ENCODE measurements at regions not wholly inside any gene's neighbourhood (a gene's known extent, or its start where the extent isn't known, plus 50 kb on each side); places are given as distances from the start of the nearest gene placed in this dataset.

- peak; percentile 28 for DNase-seq (ENCODE audit: low read depth)
Measured at GRCh38 chr5:102554082-102554481, 55.3 kb upstream of the SLCO6A1 start.

GRCh38 chr5:102554728-102555127 is 55.9 kb upstream of the SLCO6A1 start:
- no peak overlapping the region for H3K4me3 ChIP-seq (ENCODE audit: low read depth, low read length)
- DNase-seq (ENCODE audit: low read depth): peak; percentile 39
- TF ChIP-seq CTCF (conservative IDR thresholded peaks at IDR 0.05; ENCODE audit: low read depth, low read length): peak; percentile 39

More at GRCh38 chr5:102554082-102554481, 55.3 kb upstream of the SLCO6A1 start:
- H3K4me3 ChIP-seq (ENCODE audit: low read depth, low read length): no peak overlapping the region
- TF ChIP-seq CTCF (conservative IDR thresholded peaks at IDR 0.05; ENCODE audit: low read depth, low read length): no peak

GRCh38 chr5:102561894-102562760 is 63.3 kb upstream of the SLCO6A1 start:
- peak; percentile 89 for TF ChIP-seq CTCF (conservative IDR thresholded peaks at IDR 0.05; ENCODE audit: low read depth, low read length)

GRCh38 chr5:102570747-102571146 is 71.9 kb upstream of the SLCO6A1 start:
- no peak for DNase-seq (ENCODE audit: low read depth)
- no peak for TF ChIP-seq CTCF (conservative IDR thresholded peaks at IDR 0.05; ENCODE audit: low read depth, low read length)
- H3K4me3 ChIP-seq (ENCODE audit: low read depth, low read length): no peak overlapping the region

More at GRCh38 chr5:102561894-102562760, 63.3 kb upstream of the SLCO6A1 start:
- no peak overlapping the region for H3K4me3 ChIP-seq (ENCODE audit: low read depth, low read length)
- DNase-seq (ENCODE audit: low read depth): peak; percentile 53

GRCh38 chr5:102578362-102578761 is 79.6 kb upstream of the SLCO6A1 start:
- H3K4me3 ChIP-seq (ENCODE audit: low read depth, low read length): no peak overlapping the region
- no peak for DNase-seq (ENCODE audit: low read depth)
- no peak for TF ChIP-seq CTCF (conservative IDR thresholded peaks at IDR 0.05; ENCODE audit: low read depth, low read length)

GRCh38 chr5:102579379-102579778 is 80.6 kb upstream of the SLCO6A1 start:
- no peak for TF ChIP-seq CTCF (conservative IDR thresholded peaks at IDR 0.05; ENCODE audit: low read depth, low read length)
- DNase-seq (ENCODE audit: low read depth): no peak
- no peak overlapping the region for H3K4me3 ChIP-seq (ENCODE audit: low read depth, low read length)

- no peak overlapping the region for H3K4me3 ChIP-seq (ENCODE audit: low read depth, low read length)
- DNase-seq (ENCODE audit: low read depth): peak; percentile 6
- no peak for TF ChIP-seq CTCF (conservative IDR thresholded peaks at IDR 0.05; ENCODE audit: low read depth, low read length)
Measured at GRCh38 chr5:102581011-102581410, 82.2 kb upstream of the SLCO6A1 start.

Data from choroid plexus epithelial cell (primary cell).